ENCODE measurements at regions not wholly inside any gene's neighbourhood (a gene's known extent, or its start where the extent isn't known, plus 50 kb on each side); places are given as distances from the start of the nearest gene placed in this dataset.

- H3F3A ChIP-seq (ENCODE audit: insufficient read depth, low read length): peaks cover 10% of the 10 kb centered on the region
- H4K20me1 ChIP-seq (ENCODE audit: insufficient read depth, low read length): no peaks in the 10 kb centered on the region
- H3K4me3 ChIP-seq (ENCODE audit: low read length): no peak overlapping the region
- H3K9me3 ChIP-seq (replicated peaks; ENCODE audit: insufficient read depth, low read length): no peaks in the 10 kb centered on the region
- H3K4me2 ChIP-seq (ENCODE audit: low read depth, low read length): no peak overlapping the region
- TF ChIP-seq EZH2 (optimal IDR thresholded peaks at IDR 0.05; ENCODE audit: low read depth, low read length) (no peak), EZH2phosphoT487 (IDR thresholded peaks at IDR 0.05; ENCODE audit: low read length) (no peak)
- TF ChIP-seq, protein P1, sequence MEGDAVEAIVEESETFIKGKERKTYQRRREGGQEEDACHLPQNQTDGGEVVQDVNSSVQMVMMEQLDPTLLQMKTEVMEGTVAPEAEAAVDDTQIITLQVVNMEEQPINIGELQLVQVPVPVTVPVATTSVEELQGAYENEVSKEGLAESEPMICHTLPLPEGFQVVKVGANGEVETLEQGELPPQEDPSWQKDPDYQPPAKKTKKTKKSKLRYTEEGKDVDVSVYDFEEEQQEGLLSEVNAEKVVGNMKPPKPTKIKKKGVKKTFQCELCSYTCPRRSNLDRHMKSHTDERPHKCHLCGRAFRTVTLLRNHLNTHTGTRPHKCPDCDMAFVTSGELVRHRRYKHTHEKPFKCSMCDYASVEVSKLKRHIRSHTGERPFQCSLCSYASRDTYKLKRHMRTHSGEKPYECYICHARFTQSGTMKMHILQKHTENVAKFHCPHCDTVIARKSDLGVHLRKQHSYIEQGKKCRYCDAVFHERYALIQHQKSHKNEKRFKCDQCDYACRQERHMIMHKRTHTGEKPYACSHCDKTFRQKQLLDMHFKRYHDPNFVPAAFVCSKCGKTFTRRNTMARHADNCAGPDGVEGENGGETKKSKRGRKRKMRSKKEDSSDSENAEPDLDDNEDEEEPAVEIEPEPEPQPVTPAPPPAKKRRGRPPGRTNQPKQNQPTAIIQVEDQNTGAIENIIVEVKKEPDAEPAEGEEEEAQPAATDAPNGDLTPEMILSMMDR (IDR thresholded peaks at IDR 0.05; ENCODE audit: low read length): no peak
- no peaks in the 10 kb centered on the region for H3K79me2 ChIP-seq (ENCODE audit: low read length)
- no peaks in the 10 kb centered on the region for H3K36me3 ChIP-seq (replicated peaks; ENCODE audit: insufficient read depth, low read length)
- DNase-seq: no peak
- H2AFZ ChIP-seq (ENCODE audit: low read length): no peak overlapping the region
- H3K27me3 ChIP-seq (replicated peaks; ENCODE audit: insufficient read depth, low read length): no peaks in the 10 kb centered on the region
- no peaks in the 10 kb centered on the region for H3K9me2 ChIP-seq (replicated peaks; ENCODE audit: insufficient read depth, low read length)
- H3K27ac ChIP-seq (ENCODE audit: low read length): no peak overlapping the region
- H3K9ac ChIP-seq (ENCODE audit: low read length): no peak overlapping the region
- H3K4me1 ChIP-seq (ENCODE audit: low read length): peaks cover 21% of the 10 kb centered on the region
Observed at GRCh38 chr20:2212456-2213015, 83.3 kb upstream of the TGM3 start.

- H3K9ac ChIP-seq (ENCODE audit: low read length): no peak overlapping the region
- H3K4me1 ChIP-seq (ENCODE audit: low read length): peaks cover 22% of the 10 kb centered on the region
- no peak for DNase-seq
- no peaks in the 10 kb centered on the region for H3K9me2 ChIP-seq (replicated peaks; ENCODE audit: insufficient read depth, low read length)
- no peaks in the 10 kb centered on the region for H3K27me3 ChIP-seq (replicated peaks; ENCODE audit: insufficient read depth, low read length)
- H3F3A ChIP-seq (ENCODE audit: insufficient read depth, low read length): peaks cover 5% of the 10 kb centered on the region
- no peak overlapping the region for H3K27ac ChIP-seq (ENCODE audit: low read length)
- no peak overlapping the region for H2AFZ ChIP-seq (ENCODE audit: low read length)
- TF ChIP-seq EZH2 (optimal IDR thresholded peaks at IDR 0.05; ENCODE audit: low read depth, low read length) (no peak), EZH2phosphoT487 (IDR thresholded peaks at IDR 0.05; ENCODE audit: low read length) (no peak)
- TF ChIP-seq, protein P1 (IDR thresholded peaks at IDR 0.05; ENCODE audit: low read length): no peak
- no peaks in the 10 kb centered on the region for H3K9me3 ChIP-seq (replicated peaks; ENCODE audit: insufficient read depth, low read length)
- H3K4me2 ChIP-seq (ENCODE audit: low read depth, low read length): no peak overlapping the region
- no peaks in the 10 kb centered on the region for H3K79me2 ChIP-seq (ENCODE audit: low read length)
- no peak overlapping the region for H3K4me3 ChIP-seq (ENCODE audit: low read length)
- H3K36me3 ChIP-seq (replicated peaks; ENCODE audit: insufficient read depth, low read length): no peaks in the 10 kb centered on the region
- no peaks in the 10 kb centered on the region for H4K20me1 ChIP-seq (ENCODE audit: insufficient read depth, low read length)
Observed at GRCh38 chr20:2213401-2213800, 82.4 kb upstream of the TGM3 start.

- Histone ChIP-seq H2AFZ (ENCODE audit: low read length) (no peak overlapping the region), H3K9ac (ENCODE audit: low read length) (no peak overlapping the region), H3K27me3 (replicated peaks; ENCODE audit: insufficient read depth, low read length) (no peaks in the 10 kb centered on the region), H3K4me3 (ENCODE audit: low read length) (no peak overlapping the region), H3K9me2 (replicated peaks; ENCODE audit: insufficient read depth, low read length) (no peaks in the 10 kb centered on the region), H3K9me3 (replicated peaks; ENCODE audit: insufficient read depth, low read length) (no peaks in the 10 kb centered on the region), H3K4me2 (ENCODE audit: low read depth, low read length) (peak overlapping the region; percentile 13; the same call in 1 of the 2 replicates), H3K36me3 (replicated peaks; ENCODE audit: insufficient read depth, low read length) (no peaks in the 10 kb centered on the region), H4K20me1 (ENCODE audit: insufficient read depth, low read length) (no peaks in the 10 kb centered on the region), H3K79me2 (ENCODE audit: low read length) (no peaks in the 10 kb centered on the region), H3K4me1 (ENCODE audit: low read length) (peaks cover 35% of the 10 kb centered on the region), H3K27ac (ENCODE audit: low read length) (no peak overlapping the region), H3F3A (ENCODE audit: insufficient read depth, low read length) (peaks cover 3% of the 10 kb centered on the region; the same call in 1 of the 2 replicates)
- DNase-seq: no peak
- TF ChIP-seq EZH2 (optimal IDR thresholded peaks at IDR 0.05; ENCODE audit: low read depth, low read length) (no peak), EZH2phosphoT487 (IDR thresholded peaks at IDR 0.05; ENCODE audit: low read length) (no peak)
- TF ChIP-seq, protein P1 (IDR thresholded peaks at IDR 0.05; ENCODE audit: low read length): no peak
Observed at GRCh38 chr20:2217857-2218539, 77.8 kb upstream of the TGM3 start.
